Lower lobe of right lung (tissue), 2 donors: ENCODE measurements at regions not wholly inside any gene's neighbourhood (a gene's known extent, or its start where the extent isn't known, plus 50 kb on each side); places are given as distances from the start of the nearest gene placed in this dataset.

ENCODE experiments used
- ATAC-seq, 2 donors: fragments of 200-7000 bp; cut with Tn5 transposase; one replicate each; pipeline ENCODE4 v1.9.1; 2020 to 2022; ENCODE audit warnings: mild to moderate bottlenecking in 2 of 2, moderate library complexity in 2 of 2
- DNase-seq: peaks from one replicate; pipeline ENCODE4 v3.0.0-alpha.2; 2020
- H3K27ac ChIP-seq: fragments of 200-600 bp; one replicate; pipeline ENCODE4 v1.8.0; 2022
- H3K27me3 ChIP-seq: fragments of 200-600 bp; one replicate; pipeline ENCODE4 v1.8.0; 2022; ENCODE audit warnings: low read depth
- H3K36me3 ChIP-seq: fragments of 200-600 bp; one replicate; pipeline ENCODE4 v1.8.0; 2022; ENCODE audit warnings: mild to moderate bottlenecking
- H3K4me1 ChIP-seq: fragments of 200-600 bp; one replicate; pipeline ENCODE4 v1.8.0; 2022
- H3K4me3 ChIP-seq: fragments of 200-600 bp; one replicate; pipeline ENCODE4 v1.8.0; 2022; ENCODE audit warnings: mild to moderate bottlenecking
- H3K9me3 ChIP-seq: fragments of 200-600 bp; one replicate; pipeline ENCODE4 v1.8.0; 2022
- intact Hi-C: fragments of 100-400 bp; cut with DNase I; formaldehyde crosslinking; loops from one replicate; pipeline ENCODE4 v1.11.0; 2022
- TF ChIP-seq, protein P1 (sequence below): fragments of 200-600 bp; IDR thresholded peaks from one replicate; pipeline ENCODE4 v1.8.0; 2022; ENCODE audit warnings: antibody characterized with exemption, mild to moderate bottlenecking
- donor health status: DM: no; HTN: yes; CAD: no; lungs with severe emphysema.

GRCh38 chr14:61988240-61988639 lies 226.0 kb downstream of the SNAPC1 start:
- no peaks in the 10 kb centered on the region for H3K27me3 ChIP-seq
- no peak for ATAC-seq
- H3K4me1 ChIP-seq, result no peaks in the 10 kb centered on the region
- intact Hi-C loops, result no loop called here
- no peak overlapping the region for H3K4me3 ChIP-seq
- no peaks in the 10 kb centered on the region for H3K9me3 ChIP-seq
- TF ChIP-seq, protein P1, sequence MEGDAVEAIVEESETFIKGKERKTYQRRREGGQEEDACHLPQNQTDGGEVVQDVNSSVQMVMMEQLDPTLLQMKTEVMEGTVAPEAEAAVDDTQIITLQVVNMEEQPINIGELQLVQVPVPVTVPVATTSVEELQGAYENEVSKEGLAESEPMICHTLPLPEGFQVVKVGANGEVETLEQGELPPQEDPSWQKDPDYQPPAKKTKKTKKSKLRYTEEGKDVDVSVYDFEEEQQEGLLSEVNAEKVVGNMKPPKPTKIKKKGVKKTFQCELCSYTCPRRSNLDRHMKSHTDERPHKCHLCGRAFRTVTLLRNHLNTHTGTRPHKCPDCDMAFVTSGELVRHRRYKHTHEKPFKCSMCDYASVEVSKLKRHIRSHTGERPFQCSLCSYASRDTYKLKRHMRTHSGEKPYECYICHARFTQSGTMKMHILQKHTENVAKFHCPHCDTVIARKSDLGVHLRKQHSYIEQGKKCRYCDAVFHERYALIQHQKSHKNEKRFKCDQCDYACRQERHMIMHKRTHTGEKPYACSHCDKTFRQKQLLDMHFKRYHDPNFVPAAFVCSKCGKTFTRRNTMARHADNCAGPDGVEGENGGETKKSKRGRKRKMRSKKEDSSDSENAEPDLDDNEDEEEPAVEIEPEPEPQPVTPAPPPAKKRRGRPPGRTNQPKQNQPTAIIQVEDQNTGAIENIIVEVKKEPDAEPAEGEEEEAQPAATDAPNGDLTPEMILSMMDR, result no peak
- no peaks in the 10 kb centered on the region for H3K36me3 ChIP-seq
- no peak overlapping the region for H3K27ac ChIP-seq
- no peak for DNase-seq

DNA sequence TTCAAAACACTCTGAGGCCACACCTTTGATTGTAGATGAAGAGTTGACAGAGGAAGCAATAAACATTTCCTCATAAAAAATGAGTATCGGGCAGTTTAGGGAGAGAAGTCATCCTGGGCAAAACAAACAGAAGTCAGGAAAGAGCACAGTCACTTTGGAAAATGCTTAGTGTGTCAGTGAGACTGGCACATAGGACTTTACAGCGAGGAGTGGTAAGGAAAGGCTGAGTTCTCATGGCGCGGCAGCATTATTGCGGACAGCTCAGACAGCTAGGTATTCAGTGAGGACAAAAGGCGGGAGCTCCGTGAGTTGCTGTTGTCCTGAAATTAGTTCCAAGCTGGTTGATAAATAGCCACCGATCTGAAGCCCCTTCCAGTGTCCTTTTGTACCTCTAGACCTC lies 229.9 kb downstream of the SNAPC1 start:
- H3K27ac ChIP-seq, result no peak overlapping the region
- ATAC-seq (no peak), DNase-seq (no peak)
- intact Hi-C loops, result no loop called here
- TF ChIP-seq, protein P1, result no peak
- no peaks in the 10 kb centered on the region for H3K4me1 ChIP-seq
- H3K27me3 ChIP-seq, result no peaks in the 10 kb centered on the region
- no peaks in the 10 kb centered on the region for H3K9me3 ChIP-seq
- no peak overlapping the region for H3K4me3 ChIP-seq
- no peaks in the 10 kb centered on the region for H3K36me3 ChIP-seq

DNA sequence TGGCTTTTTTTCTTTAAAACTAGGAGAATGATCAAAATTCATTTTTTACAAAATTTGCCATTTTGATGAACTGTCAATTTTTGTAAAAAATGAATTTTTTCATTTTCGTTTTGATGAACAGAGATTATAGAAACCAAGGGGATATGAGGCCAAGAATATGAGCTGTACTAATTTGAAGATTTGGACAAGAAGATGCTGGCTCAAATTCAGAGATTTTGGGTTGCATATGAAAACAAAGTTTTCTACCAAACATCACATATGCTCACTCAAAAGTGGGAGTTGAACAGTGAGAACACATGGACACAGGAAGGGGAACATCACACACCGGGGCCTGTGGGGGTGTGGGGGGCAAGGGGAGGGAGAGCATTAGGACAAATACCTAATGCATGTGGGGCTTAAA lies 230.7 kb downstream of the SNAPC1 start:
- Histone ChIP-seq H3K27me3 (no peaks in the 10 kb centered on the region), H3K36me3 (no peaks in the 10 kb centered on the region), H3K4me1 (no peaks in the 10 kb centered on the region), H3K27ac (no peak overlapping the region), H3K9me3 (no peaks in the 10 kb centered on the region), H3K4me3 (no peak overlapping the region)
- no peak for ATAC-seq
- intact Hi-C loops, result no loop called here
- no peak for DNase-seq
- TF ChIP-seq, protein P1, result no peak

GRCh38 chr14:61994589-61994988 lies 232.4 kb downstream of the SNAPC1 start:
- Histone ChIP-seq H3K36me3 (no peaks in the 10 kb centered on the region), H3K9me3 (no peaks in the 10 kb centered on the region), H3K4me3 (no peak overlapping the region), H3K4me1 (no peaks in the 10 kb centered on the region), H3K27ac (no peak overlapping the region), H3K27me3 (no peaks in the 10 kb centered on the region)
- ATAC-seq (no peak), DNase-seq (no peak)
- intact Hi-C loops, result no loop called here
- TF ChIP-seq, protein P1, result no peak

GRCh38 chr14:61996753-61997152 lies 234.5 kb downstream of the SNAPC1 start:
- DNase-seq, result no peak
- intact Hi-C loops, result no loop called here
- no peaks in the 10 kb centered on the region for H3K36me3 ChIP-seq
- TF ChIP-seq, protein P1, result no peak
- H3K9me3 ChIP-seq, result no peaks in the 10 kb centered on the region
- ATAC-seq, result no peak
- no peaks in the 10 kb centered on the region for H3K4me1 ChIP-seq
- H3K27ac ChIP-seq, result no peak overlapping the region
- H3K4me3 ChIP-seq, result no peak overlapping the region
- no peaks in the 10 kb centered on the region for H3K27me3 ChIP-seq

- no peak for ATAC-seq
- no peaks in the 10 kb centered on the region for H3K4me1 ChIP-seq
- DNase-seq, result no peak
- no peak overlapping the region for H3K4me3 ChIP-seq
- H3K9me3 ChIP-seq, result no peaks in the 10 kb centered on the region
- TF ChIP-seq, protein P1, result no peak
- H3K27me3 ChIP-seq, result no peaks in the 10 kb centered on the region
- H3K27ac ChIP-seq, result no peak overlapping the region
- intact Hi-C loops, result no loop called here
- H3K36me3 ChIP-seq, result no peaks in the 10 kb centered on the region
Measured at GRCh38 chr14:61997161-61997560, 234.9 kb downstream of the SNAPC1 start.
